HEK293 (cell line): ENCODE measurements at regions not wholly inside any gene's neighbourhood (a gene's known extent, or its start where the extent isn't known, plus 50 kb on each side); places are given as distances from the start of the nearest gene placed in this dataset.

Source experiments
- CTCF ChIA-PET: fragments of 350-600 bp; formaldehyde crosslinking; extraction: SDS; loops from one replicate; lab custom pipeline; 2021; ENCODE audit warnings: antibody characterized with exemption; lab: Yijun Ruan, JAX
- POLR2A ChIA-PET: fragments of 300-600 bp; formaldehyde crosslinking; extraction: SDS; loops from one replicate; lab custom pipeline; 2020; ENCODE audit warnings: antibody characterized with exemption, inconsistent platforms; lab: Yijun Ruan, JAX
- H3K27ac ChIP-seq: fragments of 200-500 bp; sonication (Bioruptor generic); 2 replicates; pipeline ENCODE4 v1.5.1; 2014; ENCODE audit warnings: low read depth, low read length, control low read depth, inconsistent platforms; ENCODE audit errors: extremely low read depth
- H3K36me3 ChIP-seq, 2 experiments: fragments of 200-500 bp in 1 of 2; sonication (Bioruptor generic) in 1 of 2; 1 replicate in 1 of 2; 2 replicates in 1 of 2; pipeline ENCODE4 v1.5.1; 2014 to 2017; ENCODE audit warnings: inconsistent platforms in 2 of 2, low read length in 2 of 2; ENCODE audit not compliant: control insufficient read depth in 2 of 2, insufficient read depth in 1 of 2
- H3K4me1 ChIP-seq: fragments of 200-500 bp; sonication (Bioruptor generic); 2 replicates; pipeline ENCODE4 v1.5.1; 2014; ENCODE audit warnings: mild to moderate bottlenecking, low read length, inconsistent platforms; ENCODE audit not compliant: control insufficient read depth, insufficient read depth
- H3K4me3 ChIP-seq: 2 replicates; pipeline ENCODE4 v1.5.1; 2011; ENCODE audit warnings: low read depth, mild to moderate bottlenecking, control low read depth, low read length, moderate library complexity
- H3K9me3 ChIP-seq: fragments of 200-500 bp; sonication (Bioruptor generic); 2 replicates; pipeline ENCODE4 v1.5.1; 2014; ENCODE audit warnings: low read depth, low read length, inconsistent platforms; ENCODE audit not compliant: control insufficient read depth, insufficient read depth
- CTCF ChIP-seq: fragments of 450-650 bp; formaldehyde crosslinking; IDR thresholded peaks from 2 replicates; pipeline ENCODE4 v1.5.1; 2016; ENCODE audit warnings: missing biosample characterization, missing genetic modification characterization
- PATZ1 ChIP-seq: fragments of 450-650 bp; formaldehyde crosslinking; IDR thresholded peaks from 2 replicates; pipeline ENCODE4 v1.5.1; 2016; ENCODE audit warnings: missing biosample characterization, missing genetic modification characterization
- SP3 ChIP-seq: fragments of 450-650 bp; formaldehyde crosslinking; IDR thresholded peaks from 2 replicates; pipeline ENCODE4 v1.5.1; 2016; ENCODE audit warnings: missing biosample characterization, missing genetic modification characterization
- ZBTB8A ChIP-seq: fragments of 450-650 bp; formaldehyde crosslinking; IDR thresholded peaks from 2 replicates; pipeline ENCODE4 v1.5.1; 2016; ENCODE audit warnings: missing biosample characterization, missing genetic modification characterization
- ZFP37 ChIP-seq: fragments of 450-650 bp; formaldehyde crosslinking; IDR thresholded peaks from 2 replicates; pipeline ENCODE4 v1.5.1; 2016; ENCODE audit warnings: missing biosample characterization, missing genetic modification characterization
- ZNF112 ChIP-seq: fragments of 450-650 bp; formaldehyde crosslinking; IDR thresholded peaks from 2 replicates; pipeline ENCODE4 v1.5.0; 2017; ENCODE audit warnings: missing biosample characterization, missing genetic modification characterization
- ZNF202 ChIP-seq: fragments of 450-650 bp; formaldehyde crosslinking; IDR thresholded peaks from 2 replicates; pipeline ENCODE4 v1.5.1; 2016; ENCODE audit warnings: missing biosample characterization, missing genetic modification characterization, borderline replicate concordance
- ZNF280D ChIP-seq: fragments of 450-650 bp; formaldehyde crosslinking; IDR thresholded peaks from 2 replicates; pipeline ENCODE4 v1.5.1; 2016; ENCODE audit warnings: missing biosample characterization, missing genetic modification characterization
- ZNF292 ChIP-seq: fragments of 450-650 bp; formaldehyde crosslinking; IDR thresholded peaks from 2 replicates; pipeline ENCODE4 v1.5.1; 2016; ENCODE audit warnings: low read depth, missing biosample characterization, missing genetic modification characterization, borderline replicate concordance
- ZNF433 ChIP-seq: fragments of 450-650 bp; formaldehyde crosslinking; IDR thresholded peaks from 2 replicates; pipeline ENCODE4 v1.5.1; 2016; ENCODE audit warnings: missing biosample characterization, missing genetic modification characterization, low read depth
- ZNF488 ChIP-seq: fragments of 450-650 bp; formaldehyde crosslinking; IDR thresholded peaks from 2 replicates; pipeline ENCODE4 v1.5.1; 2016; ENCODE audit warnings: missing biosample characterization, missing genetic modification characterization
- ZNF513 ChIP-seq: fragments of 450-650 bp; IDR thresholded peaks from 2 replicates; pipeline ENCODE4 v1.5.1; 2018; ENCODE audit warnings: missing biosample characterization, missing genetic modification characterization
- ZNF555 ChIP-seq: fragments of 450-650 bp; formaldehyde crosslinking; conservative IDR thresholded peaks from 2 replicates; pipeline ENCODE4 v1.5.1; 2017; ENCODE audit warnings: missing biosample characterization, mild to moderate bottlenecking, missing genetic modification characterization, inconsistent platforms
- ZNF624 ChIP-seq: fragments of 450-650 bp; formaldehyde crosslinking; IDR thresholded peaks from 2 replicates; pipeline ENCODE4 v1.5.1; 2017; ENCODE audit warnings: missing biosample characterization, missing genetic modification characterization
- ZNF626 ChIP-seq: fragments of 450-650 bp; sonication (Bioruptor Pico); formaldehyde crosslinking; IDR thresholded peaks from 2 replicates; pipeline ENCODE4 v1.5.1; 2018; ENCODE audit warnings: missing biosample characterization, missing genetic modification characterization, inconsistent platforms
- ZNF639 ChIP-seq: fragments of 450-650 bp; formaldehyde crosslinking; IDR thresholded peaks from 2 replicates; pipeline ENCODE4 v1.5.1; 2016; ENCODE audit warnings: missing biosample characterization, missing genetic modification characterization
- ZNF791 ChIP-seq: fragments of 450-650 bp; formaldehyde crosslinking; IDR thresholded peaks from 2 replicates; pipeline ENCODE4 v1.5.1; 2016; ENCODE audit warnings: missing biosample characterization, missing genetic modification characterization
- ZNF792 ChIP-seq: fragments of 450-650 bp; formaldehyde crosslinking; IDR thresholded peaks from 2 replicates; pipeline ENCODE4 v1.5.1; 2016; ENCODE audit warnings: missing biosample characterization, missing genetic modification characterization
- TF ChIP-seq, protein P1 (sequence below): fragments of 450-650 bp; formaldehyde crosslinking; IDR thresholded peaks from 2 replicates; pipeline ENCODE4 v1.5.1; 2016; ENCODE audit warnings: missing biosample characterization, missing genetic modification characterization

GRCh38 chr18:38923540-38923939 lies 1357.9 kb upstream of the CELF4 start (continued):
- TF ChIP-seq PATZ1 (tag by site-specific recombination) (no peak), ZNF280D (tag by site-specific recombination) (no peak), CTCF (tag by site-specific recombination) (no peak), ZNF624 (tag by site-specific recombination) (no peak), ZNF202 (tag by site-specific recombination) (no peak), ZNF791 (tag by site-specific recombination) (no peak), ZNF112 (tag by site-specific recombination) (no peak)
- TF ChIP-seq, all 188 proteins: peak for 0

DNA sequence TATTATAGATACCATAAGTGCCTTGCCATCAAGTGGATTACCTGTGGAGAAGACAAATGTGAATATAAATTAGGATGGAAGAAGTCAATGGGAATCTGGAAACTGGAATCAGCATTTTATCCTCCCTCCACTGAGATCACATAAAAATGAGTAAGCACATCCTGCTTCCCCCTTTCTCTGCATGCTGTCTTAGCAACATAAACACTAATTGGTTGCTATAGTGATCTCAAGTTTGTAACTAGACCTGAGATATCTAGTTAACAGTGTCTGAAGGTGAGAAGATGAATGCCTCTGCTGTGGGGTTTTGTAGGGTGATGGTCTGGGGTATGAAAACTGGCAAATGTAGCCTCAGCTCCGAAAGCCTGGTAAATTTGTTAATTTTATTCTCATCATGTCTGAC lies 1357.5 kb upstream of the CELF4 start:
- Histone ChIP-seq H3K4me3 (no peak overlapping the region), H3K4me1 (no peaks in the 10 kb centered on the region), H3K27ac (no peak overlapping the region), H3K36me3 (no peaks in the 10 kb centered on the region), H3K9me3 (no peaks in the 10 kb centered on the region)
- CTCF ChIA-PET: no interaction called here
- TF ChIP-seq ZNF626 (tag by site-specific recombination): no peak
- TF ChIP-seq, protein P1, sequence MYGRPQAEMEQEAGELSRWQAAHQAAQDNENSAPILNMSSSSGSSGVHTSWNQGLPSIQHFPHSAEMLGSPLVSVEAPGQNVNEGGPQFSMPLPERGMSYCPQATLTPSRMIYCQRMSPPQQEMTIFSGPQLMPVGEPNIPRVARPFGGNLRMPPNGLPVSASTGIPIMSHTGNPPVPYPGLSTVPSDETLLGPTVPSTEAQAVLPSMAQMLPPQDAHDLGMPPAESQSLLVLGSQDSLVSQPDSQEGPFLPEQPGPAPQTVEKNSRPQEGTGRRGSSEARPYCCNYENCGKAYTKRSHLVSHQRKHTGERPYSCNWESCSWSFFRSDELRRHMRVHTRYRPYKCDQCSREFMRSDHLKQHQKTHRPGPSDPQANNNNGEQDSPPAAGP (tag by site-specific recombination): no peak
- TF ChIP-seq ZNF488: no peak
- no peak for TF ChIP-seq SP3 (tag by site-specific recombination)
- no peak for TF ChIP-seq ZNF639 (tag by site-specific recombination)
- no peak for TF ChIP-seq ZFP37 (tag by site-specific recombination)
- TF ChIP-seq ZBTB8A (tag by site-specific recombination): no peak
- TF ChIP-seq CTCF (tag by site-specific recombination): no peak
- TF ChIP-seq ZNF292 (tag by site-specific recombination): no peak
- no peak for TF ChIP-seq ZNF555
- no peak for TF ChIP-seq ZNF433 (tag by site-specific recombination)
- TF ChIP-seq ZNF513 (tag by site-specific recombination): no peak
- no peak for TF ChIP-seq ZNF792 (tag by site-specific recombination)
- POLR2A ChIA-PET: no interaction called here
